Epithelial cell of proximal tubule (primary cell): ENCODE measurements at regions not wholly inside any gene's neighbourhood (a gene's known extent, or its start where the extent isn't known, plus 50 kb on each side); places are given as distances from the start of the nearest gene placed in this dataset.

Experiments
- DNase-seq: peaks from one replicate; pipeline ENCODE4 v3.0.0-alpha.2; 2011; ENCODE audit warnings: low read depth
- H3K4me3 ChIP-seq: 2 replicates; pipeline ENCODE4 v1.5.1; 2011; ENCODE audit warnings: low read depth, mild to moderate bottlenecking, low read length
- TF ChIP-seq, protein P1 (sequence below): conservative IDR thresholded peaks from 2 replicates; pipeline ENCODE4 v1.5.1; 2012; ENCODE audit warnings: low read depth, mild to moderate bottlenecking, low read length

DNA sequence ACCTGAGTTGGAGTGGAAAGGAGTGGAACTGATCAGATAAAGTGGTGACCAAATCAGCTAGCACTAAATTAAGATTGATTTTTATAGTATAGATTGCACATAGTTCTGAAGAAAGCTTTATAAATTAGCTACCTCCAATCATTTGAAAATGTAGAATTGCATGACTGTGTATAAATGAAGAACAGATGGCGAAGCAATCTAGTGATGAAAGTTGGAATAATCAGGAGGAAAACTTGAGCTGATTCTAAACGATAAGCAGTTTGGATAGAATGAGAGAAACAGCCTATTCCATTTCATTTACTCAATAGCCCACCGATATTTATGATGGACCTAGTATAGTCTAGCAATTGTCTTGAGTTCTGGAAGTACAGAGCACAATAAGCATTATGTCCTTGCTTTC, 661.5 kb downstream of the PLA2G4A start:
- no peak overlapping the region for H3K4me3 ChIP-seq
- no peak for DNase-seq
- TF ChIP-seq, protein P1, sequence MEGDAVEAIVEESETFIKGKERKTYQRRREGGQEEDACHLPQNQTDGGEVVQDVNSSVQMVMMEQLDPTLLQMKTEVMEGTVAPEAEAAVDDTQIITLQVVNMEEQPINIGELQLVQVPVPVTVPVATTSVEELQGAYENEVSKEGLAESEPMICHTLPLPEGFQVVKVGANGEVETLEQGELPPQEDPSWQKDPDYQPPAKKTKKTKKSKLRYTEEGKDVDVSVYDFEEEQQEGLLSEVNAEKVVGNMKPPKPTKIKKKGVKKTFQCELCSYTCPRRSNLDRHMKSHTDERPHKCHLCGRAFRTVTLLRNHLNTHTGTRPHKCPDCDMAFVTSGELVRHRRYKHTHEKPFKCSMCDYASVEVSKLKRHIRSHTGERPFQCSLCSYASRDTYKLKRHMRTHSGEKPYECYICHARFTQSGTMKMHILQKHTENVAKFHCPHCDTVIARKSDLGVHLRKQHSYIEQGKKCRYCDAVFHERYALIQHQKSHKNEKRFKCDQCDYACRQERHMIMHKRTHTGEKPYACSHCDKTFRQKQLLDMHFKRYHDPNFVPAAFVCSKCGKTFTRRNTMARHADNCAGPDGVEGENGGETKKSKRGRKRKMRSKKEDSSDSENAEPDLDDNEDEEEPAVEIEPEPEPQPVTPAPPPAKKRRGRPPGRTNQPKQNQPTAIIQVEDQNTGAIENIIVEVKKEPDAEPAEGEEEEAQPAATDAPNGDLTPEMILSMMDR, result no peak

DNA sequence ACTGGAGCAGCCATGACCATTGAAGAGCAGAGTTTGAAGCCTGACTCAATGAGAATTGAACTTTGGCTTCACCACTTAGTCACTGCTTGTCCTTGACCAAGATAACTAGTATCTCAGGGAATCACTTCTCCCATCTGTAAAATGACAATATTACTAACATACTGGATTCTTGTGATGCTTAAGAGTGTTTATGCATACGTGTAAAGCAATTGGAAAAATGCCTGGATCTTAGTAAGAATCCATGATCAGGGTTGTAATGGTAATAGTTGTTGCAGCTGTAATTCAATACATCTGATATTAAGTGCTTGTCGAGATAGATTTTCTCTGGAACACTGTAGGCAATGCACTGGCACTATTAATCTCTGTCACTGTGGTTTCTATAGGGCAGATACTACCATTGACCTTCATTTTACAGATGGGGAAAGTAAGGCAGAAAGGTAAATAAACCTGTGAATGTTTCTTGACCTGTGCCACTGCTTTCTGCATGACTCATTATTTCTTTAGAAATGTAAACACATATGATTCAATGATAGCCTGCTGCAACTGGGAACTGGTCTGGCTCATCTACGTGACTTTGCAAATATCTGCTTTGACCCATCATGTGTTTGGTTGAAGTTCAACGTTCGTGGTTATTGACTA, 662.5 kb downstream of the PLA2G4A start:
- no peak overlapping the region for H3K4me3 ChIP-seq
- DNase-seq, result no peak
- TF ChIP-seq, protein P1, result no peak

DNA sequence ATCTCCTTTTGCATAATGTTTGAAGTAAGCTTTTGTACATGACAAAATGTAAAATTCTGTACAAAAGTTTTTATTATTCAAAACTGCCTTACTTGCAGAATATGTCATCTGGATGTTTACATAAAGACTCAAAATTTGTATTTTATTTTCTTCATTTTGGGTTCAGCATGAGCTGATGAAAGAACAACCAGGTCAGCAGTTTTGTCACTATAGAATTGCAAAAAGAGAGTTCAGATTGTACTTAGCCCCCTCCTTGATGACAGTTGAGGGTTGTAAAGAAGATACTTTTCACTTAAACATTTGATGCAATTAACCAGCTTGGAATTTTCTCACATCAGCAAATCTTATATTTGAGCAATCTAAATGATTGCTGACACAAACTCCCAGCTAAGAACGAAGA, 669.3 kb downstream of the PLA2G4A start:
- no peak overlapping the region for H3K4me3 ChIP-seq
- TF ChIP-seq, protein P1, result no peak
- no peak for DNase-seq

DNA sequence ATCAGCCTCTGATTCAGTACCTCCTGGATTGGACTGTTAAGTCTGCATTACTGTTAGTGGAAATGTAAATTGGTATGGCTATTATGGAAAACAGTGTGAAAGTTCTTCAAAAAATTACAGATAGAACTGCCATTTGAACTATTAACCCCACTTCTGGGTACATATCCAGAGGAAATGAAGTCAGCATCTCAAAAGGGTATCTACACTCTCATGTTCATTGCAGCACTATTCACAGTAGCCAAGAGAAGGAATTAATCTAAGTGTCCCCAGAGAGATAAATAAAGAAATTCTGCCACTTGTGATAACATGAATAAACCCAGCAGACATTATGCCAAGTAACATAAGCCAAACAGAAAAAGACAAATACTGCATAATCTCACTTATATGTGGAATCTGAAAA, 676.0 kb downstream of the PLA2G4A start:
- TF ChIP-seq, protein P1, result no peak
- DNase-seq, result no peak
- H3K4me3 ChIP-seq, result no peak overlapping the region

DNA sequence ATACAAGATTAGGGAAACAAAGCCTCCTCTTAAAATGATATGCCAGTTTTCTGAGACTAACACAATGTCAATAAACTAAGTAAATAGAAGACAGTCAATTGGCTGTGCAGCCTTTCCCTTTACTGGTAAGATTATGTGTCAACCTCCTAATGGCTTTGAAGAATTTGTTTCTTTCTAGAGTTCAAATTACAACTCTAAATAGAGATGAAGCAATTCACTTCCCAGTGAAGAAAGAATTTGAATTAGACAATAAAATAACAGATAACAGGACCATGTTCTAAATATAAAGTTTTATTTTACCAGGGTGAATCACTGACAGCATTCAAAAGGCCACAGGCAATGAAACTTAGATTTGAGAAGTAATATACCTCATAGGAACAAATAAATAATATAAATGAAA, 680.3 kb downstream of the PLA2G4A start:
- no peak overlapping the region for H3K4me3 ChIP-seq
- no peak for DNase-seq
- TF ChIP-seq, protein P1, result no peak

DNA sequence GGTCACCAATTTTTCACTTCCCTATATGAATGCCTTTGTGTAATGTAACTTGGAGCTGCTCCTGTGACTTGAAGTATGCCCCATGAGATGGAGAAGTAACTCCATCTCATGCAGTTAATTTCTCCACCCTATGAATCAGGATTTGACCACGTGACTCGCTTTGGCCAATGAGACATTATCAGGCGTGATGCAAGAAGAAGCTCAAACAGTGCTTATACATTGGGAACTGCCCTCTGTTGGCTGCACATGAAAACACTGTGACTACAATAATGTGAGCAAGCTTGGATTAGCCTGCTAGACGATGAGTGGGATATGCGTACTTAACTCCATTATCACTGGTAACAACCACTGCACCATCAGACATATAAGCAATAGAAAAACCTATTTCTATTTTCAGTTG, 684.4 kb downstream of the PLA2G4A start:
- DNase-seq, result no peak
- H3K4me3 ChIP-seq, result no peak overlapping the region
- TF ChIP-seq, protein P1, result no peak

DNA sequence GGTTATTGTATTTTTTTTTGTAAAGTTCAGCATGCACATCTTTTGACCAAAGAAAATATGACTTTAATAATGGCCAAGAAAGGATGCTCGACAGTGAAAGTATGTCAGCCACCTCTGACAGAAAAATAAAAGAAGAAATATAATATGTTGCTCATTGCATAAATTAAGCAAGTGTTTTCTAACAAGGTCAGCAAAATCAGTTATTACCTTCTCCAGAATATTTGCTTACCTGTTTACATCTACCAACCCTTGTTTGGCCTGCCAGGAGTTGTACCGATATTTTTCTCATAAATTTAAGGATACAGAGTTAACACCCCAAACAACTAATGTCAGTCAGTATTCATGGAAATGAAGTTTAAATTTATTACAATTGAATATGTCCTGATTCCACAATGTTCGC, 685.4 kb downstream of the PLA2G4A start:
- TF ChIP-seq, protein P1, result no peak
- no peak overlapping the region for H3K4me3 ChIP-seq
- no peak for DNase-seq
